ENCODE measurements at regions not wholly inside any gene's neighbourhood (a gene's known extent, or its start where the extent isn't known, plus 50 kb on each side); places are given as distances from the start of the nearest gene placed in this dataset.

GRCh38 chr18:55694291-55694690 lies 106.3 kb upstream of the TCF4 start:
- Histone ChIP-seq H3K27me3 (ENCODE audit: insufficient read depth, low read length, poor library complexity) (no peaks in the 10 kb centered on the region), H3K4me2 (ENCODE audit: insufficient read depth, low read length) (no peak overlapping the region), H3K36me3 (ENCODE audit: insufficient read depth, low read length) (no peaks in the 10 kb centered on the region), H3K4me1 (ENCODE audit: insufficient read depth, low read length) (no peaks in the 10 kb centered on the region), H4K20me1 (ENCODE audit: insufficient read depth, low read length) (no peaks in the 10 kb centered on the region), H3K9me3 (ENCODE audit: insufficient read depth, low read length, severe bottlenecking) (no peaks in the 10 kb centered on the region), H3K27ac (ENCODE audit: low read length) (no peak overlapping the region), H3K79me2 (ENCODE audit: insufficient read depth, low read length) (no peaks in the 10 kb centered on the region), H2AFZ (ENCODE audit: low read depth, low read length) (no peak overlapping the region), H3K9ac (ENCODE audit: low read depth, low read length) (no peak overlapping the region), H3K4me3 (ENCODE audit: low read depth in 1 of 2, low read length in 2 of 2) (no peak overlapping the region)
- ATAC-seq (ENCODE audit: insufficient read depth, low read depth) (no peak), DNase-seq (no peak)
- no peak for TF ChIP-seq EZH2 (IDR thresholded peaks at IDR 0.05; ENCODE audit: borderline replicate concordance, low read depth, low read length, severe bottlenecking)
- TF ChIP-seq, protein P1, sequence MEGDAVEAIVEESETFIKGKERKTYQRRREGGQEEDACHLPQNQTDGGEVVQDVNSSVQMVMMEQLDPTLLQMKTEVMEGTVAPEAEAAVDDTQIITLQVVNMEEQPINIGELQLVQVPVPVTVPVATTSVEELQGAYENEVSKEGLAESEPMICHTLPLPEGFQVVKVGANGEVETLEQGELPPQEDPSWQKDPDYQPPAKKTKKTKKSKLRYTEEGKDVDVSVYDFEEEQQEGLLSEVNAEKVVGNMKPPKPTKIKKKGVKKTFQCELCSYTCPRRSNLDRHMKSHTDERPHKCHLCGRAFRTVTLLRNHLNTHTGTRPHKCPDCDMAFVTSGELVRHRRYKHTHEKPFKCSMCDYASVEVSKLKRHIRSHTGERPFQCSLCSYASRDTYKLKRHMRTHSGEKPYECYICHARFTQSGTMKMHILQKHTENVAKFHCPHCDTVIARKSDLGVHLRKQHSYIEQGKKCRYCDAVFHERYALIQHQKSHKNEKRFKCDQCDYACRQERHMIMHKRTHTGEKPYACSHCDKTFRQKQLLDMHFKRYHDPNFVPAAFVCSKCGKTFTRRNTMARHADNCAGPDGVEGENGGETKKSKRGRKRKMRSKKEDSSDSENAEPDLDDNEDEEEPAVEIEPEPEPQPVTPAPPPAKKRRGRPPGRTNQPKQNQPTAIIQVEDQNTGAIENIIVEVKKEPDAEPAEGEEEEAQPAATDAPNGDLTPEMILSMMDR (IDR thresholded peaks at IDR 0.05; ENCODE audit: borderline replicate concordance, extremely low read depth, low read length, poor library complexity, severe bottlenecking) = no peak

- no peak for ATAC-seq (ENCODE audit: insufficient read depth, low read depth)
- H3K4me2 ChIP-seq (ENCODE audit: insufficient read depth, low read length) = no peak overlapping the region
- H3K79me2 ChIP-seq (ENCODE audit: insufficient read depth, low read length) = no peaks in the 10 kb centered on the region
- H4K20me1 ChIP-seq (ENCODE audit: insufficient read depth, low read length) = no peaks in the 10 kb centered on the region
- peaks cover 13% of the 10 kb centered on the region for H3K4me1 ChIP-seq (ENCODE audit: insufficient read depth, low read length)
- H3K9me3 ChIP-seq (ENCODE audit: insufficient read depth, low read length, severe bottlenecking) = no peaks in the 10 kb centered on the region
- H3K27ac ChIP-seq (ENCODE audit: low read length) = no peak overlapping the region
- H2AFZ ChIP-seq (ENCODE audit: low read depth, low read length) = no peak overlapping the region
- H3K36me3 ChIP-seq (ENCODE audit: insufficient read depth, low read length) = no peaks in the 10 kb centered on the region
- no peak overlapping the region for H3K4me3 ChIP-seq (ENCODE audit: low read depth in 1 of 2, low read length in 2 of 2)
- no peaks in the 10 kb centered on the region for H3K27me3 ChIP-seq (ENCODE audit: insufficient read depth, low read length, poor library complexity)
- DNase-seq = no peak
- TF ChIP-seq, protein P1 (IDR thresholded peaks at IDR 0.05; ENCODE audit: borderline replicate concordance, extremely low read depth, low read length, poor library complexity, severe bottlenecking) = no peak
- TF ChIP-seq EZH2 (IDR thresholded peaks at IDR 0.05; ENCODE audit: borderline replicate concordance, low read depth, low read length, severe bottlenecking) = no peak
- no peak overlapping the region for H3K9ac ChIP-seq (ENCODE audit: low read depth, low read length)
These were observed 100.0 kb upstream of the TCF4 start for GRCh38 chr18:55688030-55688429.

GRCh38 chr18:55687106-55687505 lies 99.1 kb upstream of the TCF4 start:
- Histone ChIP-seq H3K4me2 (ENCODE audit: insufficient read depth, low read length) (no peak overlapping the region), H2AFZ (ENCODE audit: low read depth, low read length) (no peak overlapping the region), H3K4me1 (ENCODE audit: insufficient read depth, low read length) (peaks cover 13% of the 10 kb centered on the region), H3K79me2 (ENCODE audit: insufficient read depth, low read length) (no peaks in the 10 kb centered on the region), H4K20me1 (ENCODE audit: insufficient read depth, low read length) (no peaks in the 10 kb centered on the region), H3K9me3 (ENCODE audit: insufficient read depth, low read length, severe bottlenecking) (no peaks in the 10 kb centered on the region), H3K36me3 (ENCODE audit: insufficient read depth, low read length) (no peaks in the 10 kb centered on the region), H3K27me3 (ENCODE audit: insufficient read depth, low read length, poor library complexity) (no peaks in the 10 kb centered on the region), H3K9ac (ENCODE audit: low read depth, low read length) (no peak overlapping the region), H3K4me3 (ENCODE audit: low read depth in 1 of 2, low read length in 2 of 2) (no peak overlapping the region), H3K27ac (ENCODE audit: low read length) (peak overlapping the region; percentile 45; the same call in 1 of the 2 replicates)
- ATAC-seq (ENCODE audit: insufficient read depth, low read depth) (peak; percentile 78), DNase-seq (no peak)
- no peak for TF ChIP-seq EZH2 (IDR thresholded peaks at IDR 0.05; ENCODE audit: borderline replicate concordance, low read depth, low read length, severe bottlenecking)
- TF ChIP-seq, protein P1 (IDR thresholded peaks at IDR 0.05; ENCODE audit: borderline replicate concordance, extremely low read depth, low read length, poor library complexity, severe bottlenecking) = no peak

DNA sequence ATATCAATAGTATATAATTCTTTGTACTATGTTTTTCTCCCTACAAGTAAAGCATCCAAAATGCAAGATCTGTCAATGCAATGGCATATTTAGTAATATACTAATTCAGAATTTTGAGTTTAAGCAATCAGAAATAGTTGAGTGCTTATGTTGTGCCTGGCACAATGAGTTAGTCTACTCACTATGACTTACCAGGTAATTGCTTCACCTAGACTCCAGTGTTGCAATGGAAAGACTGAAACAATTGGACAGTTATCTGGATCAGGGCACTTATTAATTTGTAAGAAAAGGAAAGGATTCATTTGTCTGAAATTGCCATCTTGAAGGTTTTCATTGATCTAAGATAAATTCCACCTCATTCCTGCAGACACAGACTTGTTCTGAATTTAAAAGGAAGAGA lies 97.6 kb upstream of the TCF4 start:
- DNase-seq (no peak), ATAC-seq (ENCODE audit: insufficient read depth, low read depth) (no peak)
- Histone ChIP-seq H3K36me3 (ENCODE audit: insufficient read depth, low read length) (no peaks in the 10 kb centered on the region), H4K20me1 (ENCODE audit: insufficient read depth, low read length) (no peaks in the 10 kb centered on the region), H3K4me2 (ENCODE audit: insufficient read depth, low read length) (no peak overlapping the region), H3K27ac (ENCODE audit: low read length) (no peak overlapping the region), H3K4me1 (ENCODE audit: insufficient read depth, low read length) (peaks cover 13% of the 10 kb centered on the region), H3K9me3 (ENCODE audit: insufficient read depth, low read length, severe bottlenecking) (no peaks in the 10 kb centered on the region), H3K27me3 (ENCODE audit: insufficient read depth, low read length, poor library complexity) (no peaks in the 10 kb centered on the region), H3K9ac (ENCODE audit: low read depth, low read length) (no peak overlapping the region), H3K79me2 (ENCODE audit: insufficient read depth, low read length) (no peaks in the 10 kb centered on the region), H2AFZ (ENCODE audit: low read depth, low read length) (no peak overlapping the region), H3K4me3 (ENCODE audit: low read depth in 1 of 2, low read length in 2 of 2) (no peak overlapping the region)
- no peak for TF ChIP-seq EZH2 (IDR thresholded peaks at IDR 0.05; ENCODE audit: borderline replicate concordance, low read depth, low read length, severe bottlenecking)
- TF ChIP-seq, protein P1 (IDR thresholded peaks at IDR 0.05; ENCODE audit: borderline replicate concordance, extremely low read depth, low read length, poor library complexity, severe bottlenecking) = no peak
